SK-N-SH (cell line): ENCODE measurements at regions not wholly inside any gene's neighbourhood (a gene's known extent, or its start where the extent isn't known, plus 50 kb on each side); places are given as distances from the start of the nearest gene placed in this dataset.

Experiments used
- CTCF ChIA-PET: fragments of 300-600, 350-600 bp; formaldehyde crosslinking; extraction: SDS; loops from one replicate; lab custom pipeline; 2021; lab: Yijun Ruan, JAX
- POLR2A ChIA-PET: fragments of 350-600 bp; sonication (Branson Sonifier 250); formaldehyde crosslinking; extraction: SDS; loops from one replicate; lab custom pipeline; 2020; ENCODE audit warnings: antibody characterized with exemption, inconsistent platforms; lab: Yijun Ruan, JAX
- DNase-seq: peaks from one replicate; pipeline ENCODE4 v3.0.0; 2012
- H2AFZ ChIP-seq: fragments of 200-600 bp; sonication (generic); 2 replicates; pipeline ENCODE4 v1.8.1; 2016; ENCODE audit warnings: antibody characterized with exemption, mild to moderate bottlenecking, low read depth
- H3F3A ChIP-seq: fragments of 200-600 bp; sonication (generic); replicated peaks from 2 replicates; pipeline ENCODE3; 2016; ENCODE audit warnings: antibody characterized with exemption, mild to moderate bottlenecking; ENCODE audit not compliant: insufficient read depth
- H3K27ac ChIP-seq, 2 experiments: fragments of 200-500 bp in 1 of 2; fragments of 200-600 bp in 1 of 2; sonication (Bioruptor generic) in 1 of 2; sonication (generic), shearing (Covaris generic) in 1 of 2; 2 replicates each; pipeline versions ENCODE4 v1.5.1 to v1.6.1; 2014 to 2016; ENCODE audit warnings: low read depth in 2 of 2, inconsistent platforms in 1 of 2, low read length in 1 of 2, mild to moderate bottlenecking in 1 of 2, mixed read lengths in 1 of 2
- H3K27me3 ChIP-seq: fragments of 200-600 bp; sonication (generic), shearing (Covaris generic); 2 replicates; pipeline ENCODE4 v1.6.1; 2016; ENCODE audit warnings: mixed run types; ENCODE audit not compliant: insufficient read depth
- H3K36me3 ChIP-seq, 2 experiments: fragments of 200-500 bp in 1 of 2; fragments of 200-600 bp in 1 of 2; sonication (Bioruptor generic) in 1 of 2; sonication (generic) in 1 of 2; replicated peaks in 1 of 2; 2 replicates each; pipeline versions ENCODE3 to v1.5.1; 2014 to 2016; ENCODE audit warnings: low read length in 1 of 2, mild to moderate bottlenecking in 1 of 2; ENCODE audit not compliant: insufficient read depth in 2 of 2, control insufficient read depth in 1 of 2
- H3K4me1 ChIP-seq, 2 experiments: fragments of 200-500 bp in 1 of 2; fragments of 200-600 bp in 1 of 2; sonication (Bioruptor generic) in 1 of 2; sonication (generic), shearing (Covaris generic) in 1 of 2; 2 replicates each; pipeline versions ENCODE4 v1.5.1 to v1.6.1; 2014 to 2016; ENCODE audit warnings: low read depth in 1 of 2, low read length in 1 of 2, mixed run types in 1 of 2; ENCODE audit not compliant: insufficient read depth in 2 of 2, control insufficient read depth in 1 of 2
- H3K4me2 ChIP-seq: fragments of 200-600 bp; sonication (generic), shearing (Covaris generic); 2 replicates; pipeline ENCODE4 v1.6.1; 2017; ENCODE audit warnings: mixed run types
- H3K4me3 ChIP-seq, 2 experiments: fragments of 200-500 bp in 1 of 2; fragments of 200-600 bp in 1 of 2; sonication (Bioruptor generic) in 1 of 2; sonication (generic), shearing (Covaris generic) in 1 of 2; 2 replicates each; pipeline versions ENCODE4 v1.5.1 to v1.8.1; 2014 to 2016; ENCODE audit warnings: low read depth in 2 of 2, inconsistent platforms in 1 of 2, low read length in 1 of 2, mild to moderate bottlenecking in 1 of 2, mixed read lengths in 1 of 2, moderate library complexity in 1 of 2
- H3K79me2 ChIP-seq: fragments of 200-600 bp; sonication (generic); 2 replicates; pipeline ENCODE4 v1.8.1; 2017; ENCODE audit warnings: mild to moderate bottlenecking; ENCODE audit not compliant: insufficient read depth
- H3K9ac ChIP-seq: fragments of 200-600 bp; sonication (generic); 2 replicates; pipeline ENCODE4 v1.6.1; 2017; ENCODE audit warnings: mixed run types
- H3K9me2 ChIP-seq: fragments of 200-600 bp; sonication (generic); 2 replicates; pipeline ENCODE4 v1.6.1; 2017; ENCODE audit warnings: mixed run types
- H3K9me3 ChIP-seq: fragments of 200-600 bp; sonication (generic); 2 replicates; pipeline ENCODE4 v1.6.1; 2017; ENCODE audit warnings: mixed run types, mild to moderate bottlenecking, moderate library complexity
- H4K20me1 ChIP-seq: fragments of 200-600 bp; sonication (generic); 2 replicates; pipeline ENCODE4 v1.6.1; 2017; ENCODE audit warnings: mild to moderate bottlenecking, mixed run types; ENCODE audit not compliant: insufficient read depth
- ELF1 ChIP-seq: IDR thresholded peaks from 2 replicates; pipeline ENCODE4 v1.4.0; 2012
- FOXJ3 ChIP-seq: sonication (generic); formaldehyde crosslinking; IDR thresholded peaks from 2 replicates; pipeline ENCODE4 v1.5.1; 2020; ENCODE audit warnings: mild to moderate bottlenecking, missing genetic modification reagents
- GATA2 ChIP-seq: sonication (generic); formaldehyde crosslinking; IDR thresholded peaks from 2 replicates; pipeline ENCODE4 v1.5.0; 2020; ENCODE audit warnings: mild to moderate bottlenecking, missing genetic modification reagents
- MAX ChIP-seq: IDR thresholded peaks from 2 replicates; pipeline ENCODE4 v1.4.0; 2012; ENCODE audit warnings: low read depth
- RFX5 ChIP-seq: IDR thresholded peaks from 2 replicates; pipeline ENCODE4 v1.6.1; 2012; ENCODE audit warnings: mild to moderate bottlenecking, improper control_type of control experiment, low read length
- USF2 ChIP-seq: fragments of 150-350 bp; IDR thresholded peaks from 2 replicates; pipeline ENCODE4 v1.6.1; 2017; ENCODE audit warnings: antibody characterized with exemption, low read length, low read depth, borderline replicate concordance
- WGBS: methylation state at CpG from one replicate; pipeline ENCODE4 v1.1.6; 2017; ENCODE audit warnings: low lambda C conversion rate; 5-methylcytosine and 5-hydroxymethylcytosine counted together
- TF ChIP-seq, protein P1 (sequence below): IDR thresholded peaks from 2 replicates; pipeline ENCODE4 v1.6.1; 2012; ENCODE audit warnings: mild to moderate bottlenecking, low read depth, low read length, moderate library complexity
- TF ChIP-seq, protein P2 (sequence below): fragments of 150-350 bp; IDR thresholded peaks from 2 replicates; pipeline ENCODE4 v1.6.1; 2016; ENCODE audit warnings: mild to moderate bottlenecking, low read depth, low read length
- TF ChIP-seq, protein P3 (sequence below): fragments of 200-600 bp; sonication (generic); IDR thresholded peaks from 2 replicates; pipeline ENCODE4 v1.6.1; 2017; ENCODE audit warnings: antibody characterized with exemption, mild to moderate bottlenecking, moderate library complexity

DNA sequence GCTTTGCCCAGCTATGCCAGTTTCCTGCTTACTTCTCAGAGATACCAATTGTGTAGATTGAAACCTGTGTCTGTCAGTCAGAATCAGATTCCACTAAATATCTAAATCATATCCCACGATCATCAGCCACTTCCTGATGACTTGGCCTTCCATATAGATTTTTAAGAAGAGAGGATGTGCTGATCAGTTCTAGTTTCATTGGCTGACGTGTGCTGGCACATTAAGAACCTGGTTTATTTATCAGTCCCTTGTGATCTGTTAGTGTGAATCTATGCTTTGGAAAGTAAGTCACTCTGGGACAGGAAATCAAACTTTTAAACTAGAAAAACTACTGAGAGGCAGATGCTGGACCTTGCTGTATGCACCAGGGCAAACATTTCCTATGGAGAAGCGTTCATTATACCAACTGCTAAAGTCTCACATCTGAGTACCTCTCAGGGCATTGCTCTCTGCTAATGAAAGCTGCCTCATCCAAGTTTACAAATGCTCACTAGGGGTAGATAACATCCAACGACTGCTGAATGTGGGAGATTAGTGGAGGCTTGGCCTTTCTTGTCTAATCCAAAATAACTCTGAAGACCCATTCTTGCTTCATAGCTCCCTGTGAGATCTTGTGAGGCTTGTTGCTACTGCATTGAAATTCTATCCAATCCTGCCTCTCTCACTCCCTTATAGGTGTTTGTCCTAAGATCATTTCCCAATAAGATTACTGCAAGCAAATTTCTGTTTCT, 109.1 kb downstream of the ARL4A start:
- no peak for TF ChIP-seq RFX5
- TF ChIP-seq, protein P1, sequence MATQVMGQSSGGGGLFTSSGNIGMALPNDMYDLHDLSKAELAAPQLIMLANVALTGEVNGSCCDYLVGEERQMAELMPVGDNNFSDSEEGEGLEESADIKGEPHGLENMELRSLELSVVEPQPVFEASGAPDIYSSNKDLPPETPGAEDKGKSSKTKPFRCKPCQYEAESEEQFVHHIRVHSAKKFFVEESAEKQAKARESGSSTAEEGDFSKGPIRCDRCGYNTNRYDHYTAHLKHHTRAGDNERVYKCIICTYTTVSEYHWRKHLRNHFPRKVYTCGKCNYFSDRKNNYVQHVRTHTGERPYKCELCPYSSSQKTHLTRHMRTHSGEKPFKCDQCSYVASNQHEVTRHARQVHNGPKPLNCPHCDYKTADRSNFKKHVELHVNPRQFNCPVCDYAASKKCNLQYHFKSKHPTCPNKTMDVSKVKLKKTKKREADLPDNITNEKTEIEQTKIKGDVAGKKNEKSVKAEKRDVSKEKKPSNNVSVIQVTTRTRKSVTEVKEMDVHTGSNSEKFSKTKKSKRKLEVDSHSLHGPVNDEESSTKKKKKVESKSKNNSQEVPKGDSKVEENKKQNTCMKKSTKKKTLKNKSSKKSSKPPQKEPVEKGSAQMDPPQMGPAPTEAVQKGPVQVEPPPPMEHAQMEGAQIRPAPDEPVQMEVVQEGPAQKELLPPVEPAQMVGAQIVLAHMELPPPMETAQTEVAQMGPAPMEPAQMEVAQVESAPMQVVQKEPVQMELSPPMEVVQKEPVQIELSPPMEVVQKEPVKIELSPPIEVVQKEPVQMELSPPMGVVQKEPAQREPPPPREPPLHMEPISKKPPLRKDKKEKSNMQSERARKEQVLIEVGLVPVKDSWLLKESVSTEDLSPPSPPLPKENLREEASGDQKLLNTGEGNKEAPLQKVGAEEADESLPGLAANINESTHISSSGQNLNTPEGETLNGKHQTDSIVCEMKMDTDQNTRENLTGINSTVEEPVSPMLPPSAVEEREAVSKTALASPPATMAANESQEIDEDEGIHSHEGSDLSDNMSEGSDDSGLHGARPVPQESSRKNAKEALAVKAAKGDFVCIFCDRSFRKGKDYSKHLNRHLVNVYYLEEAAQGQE = no peak
- TF ChIP-seq, protein P2, sequence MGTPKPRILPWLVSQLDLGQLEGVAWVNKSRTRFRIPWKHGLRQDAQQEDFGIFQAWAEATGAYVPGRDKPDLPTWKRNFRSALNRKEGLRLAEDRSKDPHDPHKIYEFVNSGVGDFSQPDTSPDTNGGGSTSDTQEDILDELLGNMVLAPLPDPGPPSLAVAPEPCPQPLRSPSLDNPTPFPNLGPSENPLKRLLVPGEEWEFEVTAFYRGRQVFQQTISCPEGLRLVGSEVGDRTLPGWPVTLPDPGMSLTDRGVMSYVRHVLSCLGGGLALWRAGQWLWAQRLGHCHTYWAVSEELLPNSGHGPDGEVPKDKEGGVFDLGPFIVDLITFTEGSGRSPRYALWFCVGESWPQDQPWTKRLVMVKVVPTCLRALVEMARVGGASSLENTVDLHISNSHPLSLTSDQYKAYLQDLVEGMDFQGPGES = no peak
- TF ChIP-seq ELF1 = no peak
- TF ChIP-seq, protein P3, sequence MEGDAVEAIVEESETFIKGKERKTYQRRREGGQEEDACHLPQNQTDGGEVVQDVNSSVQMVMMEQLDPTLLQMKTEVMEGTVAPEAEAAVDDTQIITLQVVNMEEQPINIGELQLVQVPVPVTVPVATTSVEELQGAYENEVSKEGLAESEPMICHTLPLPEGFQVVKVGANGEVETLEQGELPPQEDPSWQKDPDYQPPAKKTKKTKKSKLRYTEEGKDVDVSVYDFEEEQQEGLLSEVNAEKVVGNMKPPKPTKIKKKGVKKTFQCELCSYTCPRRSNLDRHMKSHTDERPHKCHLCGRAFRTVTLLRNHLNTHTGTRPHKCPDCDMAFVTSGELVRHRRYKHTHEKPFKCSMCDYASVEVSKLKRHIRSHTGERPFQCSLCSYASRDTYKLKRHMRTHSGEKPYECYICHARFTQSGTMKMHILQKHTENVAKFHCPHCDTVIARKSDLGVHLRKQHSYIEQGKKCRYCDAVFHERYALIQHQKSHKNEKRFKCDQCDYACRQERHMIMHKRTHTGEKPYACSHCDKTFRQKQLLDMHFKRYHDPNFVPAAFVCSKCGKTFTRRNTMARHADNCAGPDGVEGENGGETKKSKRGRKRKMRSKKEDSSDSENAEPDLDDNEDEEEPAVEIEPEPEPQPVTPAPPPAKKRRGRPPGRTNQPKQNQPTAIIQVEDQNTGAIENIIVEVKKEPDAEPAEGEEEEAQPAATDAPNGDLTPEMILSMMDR = no peak
- no peak for TF ChIP-seq MAX
- no peak for TF ChIP-seq FOXJ3 (CRISPR knock-in tag)
- no peak for TF ChIP-seq GATA2 (CRISPR knock-in tag)
- TF ChIP-seq USF2 = no peak
- TF ChIP-seq, all 33 proteins: peak for 0
- Histone ChIP-seq H3K4me3 (no peak overlapping the region), H3K4me2 (no peak overlapping the region), H3K36me3 (no peaks in the 10 kb centered on the region), H3K9me3 (no peaks in the 10 kb centered on the region), H3K79me2 (no peaks in the 10 kb centered on the region), H3F3A (no peaks in the 10 kb centered on the region), H3K9me2 (no peaks in the 10 kb centered on the region), H2AFZ (no peak overlapping the region), H3K9ac (no peak overlapping the region), H3K27me3 (no peaks in the 10 kb centered on the region), H3K4me1 (no peaks in the 10 kb centered on the region), H4K20me1 (no peaks in the 10 kb centered on the region), H3K27ac (no peak overlapping the region)
- DNase-seq = no peak
- POLR2A ChIA-PET = no interaction called here
- CTCF ChIA-PET = no interaction called here
- WGBS = 16% methylated on average over 4 of the region's 4 CpGs
